Lung (tissue), 11 donors: ENCODE measurements at regions not wholly inside any gene's neighbourhood (a gene's known extent, or its start where the extent isn't known, plus 50 kb on each side); places are given as distances from the start of the nearest gene placed in this dataset.
"Not testable (repeated sequence)": the region's sequence is repeated elsewhere in the genome, so short reads cannot be mapped to it uniquely, and the experiment has no call there.

Source experiments
- ATAC-seq: fragments of 200-7000 bp; cut with Tn5 transposase; one replicate; pipeline ENCODE4 v1.9.1; 2020; ENCODE audit warnings: moderate number of reproducible peaks; ENCODE audit not compliant: insufficient read depth, low FRiP score
- DNase-seq, 3 donors: peaks; one replicate each; pipeline ENCODE4 v3.0.0-alpha.2; 2013 to 2017
- H3K27ac ChIP-seq, 2 donors: one replicate each; pipeline ENCODE4 v1.5.1; 2013; ENCODE audit warnings: mild to moderate bottlenecking in 2 of 2, moderate library complexity in 2 of 2, control low read depth in 1 of 2, inconsistent platforms in 1 of 2, low read depth in 1 of 2, low read length in 1 of 2
- H3K27me3 ChIP-seq, 3 donors: one replicate each; pipeline ENCODE4 v1.5.1; 2013; ENCODE audit warnings: low read length in 2 of 3; ENCODE audit not compliant: control insufficient read depth in 3 of 3, insufficient read depth in 3 of 3
- H3K36me3 ChIP-seq, 4 donors: one replicate each; pipeline ENCODE4 v1.5.1; 2013; ENCODE audit warnings: low read length in 4 of 4, mild to moderate bottlenecking in 1 of 4, moderate library complexity in 1 of 4; ENCODE audit not compliant: control insufficient read depth in 4 of 4, insufficient read depth in 4 of 4
- H3K4me1 ChIP-seq, 5 donors: one replicate each; pipeline ENCODE4 v1.5.1; 2013; ENCODE audit warnings: low read length in 5 of 5, mild to moderate bottlenecking in 2 of 5, moderate library complexity in 1 of 5; ENCODE audit not compliant: control insufficient read depth in 5 of 5, insufficient read depth in 5 of 5
- H3K4me3 ChIP-seq: one replicate; pipeline ENCODE4 v1.5.1; 2013; ENCODE audit warnings: mild to moderate bottlenecking, control low read depth, moderate library complexity
- H3K9ac ChIP-seq, 2 donors: one replicate each; pipeline ENCODE4 v1.5.1; 2013; ENCODE audit warnings: low read length in 2 of 2, control low read depth in 1 of 2; ENCODE audit not compliant: insufficient read depth in 1 of 2
- H3K9me3 ChIP-seq, 4 donors: one replicate each; pipeline ENCODE4 v1.5.1; 2013; ENCODE audit warnings: low read length in 3 of 4, mild to moderate bottlenecking in 1 of 4, moderate library complexity in 1 of 4; ENCODE audit not compliant: control insufficient read depth in 4 of 4, insufficient read depth in 3 of 4
- WGBS, 2 donors: extraction: QIAGEN DNeasy Blood & Tissue Kit; methylation state at CpG; one replicate each; pipeline ENCODE4 v1.1.7; 2013; 5-methylcytosine and 5-hydroxymethylcytosine counted together
- TF ChIP-seq, protein P1 (sequence below): IDR thresholded peaks from 2 replicates; pipeline ENCODE4 v1.5.1; 2012; ENCODE audit warnings: mild to moderate bottlenecking; ENCODE audit errors: control extremely low read depth, extremely low read depth
- donor health status: control.
- donor health status: control.
- donor health status: Bipolar disorder and iron deficiency.
- donor health status: healthy.
- donor health status: DM: yes; HTN: yes; CAD: no.

DNA sequence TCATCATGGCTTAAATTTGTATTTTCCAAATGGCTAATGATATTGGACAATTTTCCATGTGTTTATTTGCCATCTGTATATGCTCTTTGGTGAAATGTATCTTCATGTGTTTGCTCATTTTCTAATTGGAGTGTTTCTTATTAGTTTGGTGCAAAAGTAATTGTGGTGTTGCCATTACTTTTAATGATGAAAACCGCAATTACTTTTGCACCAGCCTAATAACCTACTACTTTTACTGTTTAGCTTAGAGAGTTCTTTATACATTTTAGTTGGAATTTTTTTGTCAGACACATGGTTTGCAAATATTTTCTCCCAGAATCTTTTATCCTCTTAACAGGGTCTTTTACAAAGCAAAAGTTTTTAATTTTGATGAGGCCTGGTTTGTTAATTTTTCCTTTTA, 141.0 kb upstream of the AGTR1 start:
- H3K27ac ChIP-seq: no peak overlapping the region
- no peak for ATAC-seq
- no peaks in the 10 kb centered on the region for H3K36me3 ChIP-seq
- TF ChIP-seq, protein P1, sequence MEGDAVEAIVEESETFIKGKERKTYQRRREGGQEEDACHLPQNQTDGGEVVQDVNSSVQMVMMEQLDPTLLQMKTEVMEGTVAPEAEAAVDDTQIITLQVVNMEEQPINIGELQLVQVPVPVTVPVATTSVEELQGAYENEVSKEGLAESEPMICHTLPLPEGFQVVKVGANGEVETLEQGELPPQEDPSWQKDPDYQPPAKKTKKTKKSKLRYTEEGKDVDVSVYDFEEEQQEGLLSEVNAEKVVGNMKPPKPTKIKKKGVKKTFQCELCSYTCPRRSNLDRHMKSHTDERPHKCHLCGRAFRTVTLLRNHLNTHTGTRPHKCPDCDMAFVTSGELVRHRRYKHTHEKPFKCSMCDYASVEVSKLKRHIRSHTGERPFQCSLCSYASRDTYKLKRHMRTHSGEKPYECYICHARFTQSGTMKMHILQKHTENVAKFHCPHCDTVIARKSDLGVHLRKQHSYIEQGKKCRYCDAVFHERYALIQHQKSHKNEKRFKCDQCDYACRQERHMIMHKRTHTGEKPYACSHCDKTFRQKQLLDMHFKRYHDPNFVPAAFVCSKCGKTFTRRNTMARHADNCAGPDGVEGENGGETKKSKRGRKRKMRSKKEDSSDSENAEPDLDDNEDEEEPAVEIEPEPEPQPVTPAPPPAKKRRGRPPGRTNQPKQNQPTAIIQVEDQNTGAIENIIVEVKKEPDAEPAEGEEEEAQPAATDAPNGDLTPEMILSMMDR: no peak
- WGBS, 2 donors: 84 to 90% methylated on average over 1 of the region's 1 CpG
- DNase-seq: no peak
- no peaks in the 10 kb centered on the region for H3K4me1 ChIP-seq
- H3K9ac ChIP-seq: no peak overlapping the region
- no peaks in the 10 kb centered on the region for H3K27me3 ChIP-seq
- no peaks in the 10 kb centered on the region for H3K9me3 ChIP-seq
- H3K4me3 ChIP-seq: no peak overlapping the region

- not testable (repeated sequence) for H3K9ac ChIP-seq, DNase-seq, H3K27ac ChIP-seq, H3K27me3 ChIP-seq, H3K4me3 ChIP-seq, ATAC-seq, H3K36me3 ChIP-seq, H3K9me3 ChIP-seq, H3K4me1 ChIP-seq
- 71 to 89% methylated on average over 3 of the region's 3 CpGs for WGBS, 2 donors
These were observed 120.1 kb upstream of the AGTR1 start for GRCh38 chr3:148577579-148577978.

- H3K4me3 ChIP-seq: no peak overlapping the region
- no peaks in the 10 kb centered on the region for H3K4me1 ChIP-seq
- peaks cover 0 to 3% (median 0%) of the 10 kb centered on the region in 4 donors for H3K9me3 ChIP-seq
- DNase-seq (no peak), ATAC-seq (no peak)
- H3K9ac ChIP-seq: no peak overlapping the region
- no peaks in the 10 kb centered on the region for H3K27me3 ChIP-seq
- TF ChIP-seq, protein P1: no peak
- no peak overlapping the region for H3K27ac ChIP-seq
- 63 to 77% methylated on average over 1 of the region's 1 CpG for WGBS, 2 donors
- no peaks in the 10 kb centered on the region for H3K36me3 ChIP-seq
These were observed 115.6 kb upstream of the AGTR1 start for GRCh38 chr3:148582126-148582525.

- no peak overlapping the region for H3K9ac ChIP-seq
- H3K27ac ChIP-seq: no peak overlapping the region
These were observed 113.9 kb upstream of the AGTR1 start for GRCh38 chr3:148583793-148584192.

More at GRCh38 chr3:148583793-148584192, 113.9 kb upstream of the AGTR1 start:
- WGBS, 2 donors: 94 to 100% methylated on average over 1 of the region's 1 CpG
- Histone ChIP-seq H3K36me3 (no peaks in the 10 kb centered on the region), H3K9me3 (no peaks in the 10 kb centered on the region), H3K4me1 (no peaks in the 10 kb centered on the region), H3K4me3 (no peak overlapping the region), H3K27me3 (no peaks in the 10 kb centered on the region)
- TF ChIP-seq, protein P1: no peak
- ATAC-seq: no peak
- no peak for DNase-seq
